ENCODE measurements at regions not wholly inside any gene's neighbourhood (a gene's known extent, or its start where the extent isn't known, plus 50 kb on each side); places are given as distances from the start of the nearest gene placed in this dataset.

DNA sequence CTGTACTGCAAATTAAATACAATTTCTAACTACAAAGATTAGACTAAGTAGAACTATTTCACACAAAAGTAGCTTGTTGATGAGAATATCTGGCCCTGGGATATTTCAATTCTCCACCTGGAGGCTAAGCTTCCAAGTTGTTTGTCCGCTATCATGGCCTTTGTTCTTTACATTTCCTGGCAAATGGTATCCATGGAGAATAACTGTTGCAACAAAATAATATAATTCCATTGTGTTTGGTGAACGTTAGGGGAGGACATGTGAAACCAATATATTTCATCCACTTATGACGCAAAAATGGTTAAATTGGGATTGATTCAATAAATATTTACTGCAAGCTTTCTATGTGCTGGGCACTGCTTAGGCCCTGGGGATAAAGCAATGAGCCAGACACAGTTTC lies 565.4 kb downstream of the PTPRC start:
- Histone ChIP-seq H3K9me3 (no peaks in the 10 kb centered on the region), H3K27ac (no peak overlapping the region), H3K4me1 (no peaks in the 10 kb centered on the region), H3K27me3 (no peaks in the 10 kb centered on the region), H3K36me3 (no peaks in the 10 kb centered on the region), H3K4me3 (no peak overlapping the region)
- 81 to 91% methylated on average over 3 of the region's 3 CpGs for WGBS, 2 donors
- DNase-seq, result no peak
- TF ChIP-seq, protein P1, sequence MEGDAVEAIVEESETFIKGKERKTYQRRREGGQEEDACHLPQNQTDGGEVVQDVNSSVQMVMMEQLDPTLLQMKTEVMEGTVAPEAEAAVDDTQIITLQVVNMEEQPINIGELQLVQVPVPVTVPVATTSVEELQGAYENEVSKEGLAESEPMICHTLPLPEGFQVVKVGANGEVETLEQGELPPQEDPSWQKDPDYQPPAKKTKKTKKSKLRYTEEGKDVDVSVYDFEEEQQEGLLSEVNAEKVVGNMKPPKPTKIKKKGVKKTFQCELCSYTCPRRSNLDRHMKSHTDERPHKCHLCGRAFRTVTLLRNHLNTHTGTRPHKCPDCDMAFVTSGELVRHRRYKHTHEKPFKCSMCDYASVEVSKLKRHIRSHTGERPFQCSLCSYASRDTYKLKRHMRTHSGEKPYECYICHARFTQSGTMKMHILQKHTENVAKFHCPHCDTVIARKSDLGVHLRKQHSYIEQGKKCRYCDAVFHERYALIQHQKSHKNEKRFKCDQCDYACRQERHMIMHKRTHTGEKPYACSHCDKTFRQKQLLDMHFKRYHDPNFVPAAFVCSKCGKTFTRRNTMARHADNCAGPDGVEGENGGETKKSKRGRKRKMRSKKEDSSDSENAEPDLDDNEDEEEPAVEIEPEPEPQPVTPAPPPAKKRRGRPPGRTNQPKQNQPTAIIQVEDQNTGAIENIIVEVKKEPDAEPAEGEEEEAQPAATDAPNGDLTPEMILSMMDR (IDR thresholded peaks at IDR 0.05), result no peak
- no peak for TF ChIP-seq POLR2A (IDR thresholded peaks at IDR 0.05)
- TF ChIP-seq POLR2AphosphoS5 (IDR thresholded peaks at IDR 0.05), result no peak
- no peak for TF ChIP-seq EP300 (IDR thresholded peaks at IDR 0.05)
- no peak for ATAC-seq (ENCODE audit: low FRiP score in 2 of 2)

DNA sequence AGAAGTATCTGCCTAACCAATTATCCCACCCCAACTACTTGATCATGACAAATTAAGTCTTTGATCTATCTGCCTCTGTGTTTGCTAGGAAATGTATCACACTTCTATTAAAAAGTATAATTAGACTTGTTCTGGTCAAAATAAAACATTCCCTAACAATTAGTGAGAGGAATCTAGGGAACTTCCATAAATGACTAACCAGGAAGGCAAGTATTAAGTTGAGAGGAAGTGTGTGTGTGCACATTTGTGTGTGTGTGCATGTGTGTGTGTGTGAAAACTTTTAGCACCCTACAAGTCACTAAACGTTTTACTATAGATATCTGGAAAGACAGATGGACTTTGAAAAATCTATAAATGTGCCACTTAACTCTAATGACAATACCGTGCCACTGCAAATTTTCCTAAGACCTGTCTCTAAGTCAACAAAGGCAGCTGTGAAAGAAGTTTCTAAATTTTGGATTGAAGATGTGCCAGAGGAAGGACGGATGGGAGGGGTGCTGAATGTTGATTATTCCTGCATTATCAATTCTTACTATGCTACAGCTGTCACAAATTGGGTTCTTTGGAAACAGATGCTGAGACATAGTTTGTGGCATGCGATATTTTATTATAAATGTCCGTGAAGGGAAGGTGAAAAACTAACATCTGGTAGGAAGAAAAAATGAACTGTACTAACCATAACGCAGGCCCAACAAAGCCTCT lies 567.1 kb downstream of the PTPRC start:
- 62 to 67% methylated on average over 6 of the region's 6 CpGs for WGBS, 2 donors
- H3K27ac ChIP-seq, result no peak overlapping the region
- ATAC-seq (ENCODE audit: low FRiP score in 2 of 2) (no peak), DNase-seq (no peak)
- no peaks in the 10 kb centered on the region for H3K27me3 ChIP-seq
- H3K4me3 ChIP-seq, result no peak overlapping the region
- no peaks in the 10 kb centered on the region for H3K9me3 ChIP-seq
- H3K36me3 ChIP-seq, result no peaks in the 10 kb centered on the region
- no peaks in the 10 kb centered on the region for H3K4me1 ChIP-seq
- TF ChIP-seq POLR2A (IDR thresholded peaks at IDR 0.05) (no peak), EP300 (IDR thresholded peaks at IDR 0.05) (no peak), POLR2AphosphoS5 (IDR thresholded peaks at IDR 0.05) (no peak)
- TF ChIP-seq, protein P1 (IDR thresholded peaks at IDR 0.05), result no peak

DNA sequence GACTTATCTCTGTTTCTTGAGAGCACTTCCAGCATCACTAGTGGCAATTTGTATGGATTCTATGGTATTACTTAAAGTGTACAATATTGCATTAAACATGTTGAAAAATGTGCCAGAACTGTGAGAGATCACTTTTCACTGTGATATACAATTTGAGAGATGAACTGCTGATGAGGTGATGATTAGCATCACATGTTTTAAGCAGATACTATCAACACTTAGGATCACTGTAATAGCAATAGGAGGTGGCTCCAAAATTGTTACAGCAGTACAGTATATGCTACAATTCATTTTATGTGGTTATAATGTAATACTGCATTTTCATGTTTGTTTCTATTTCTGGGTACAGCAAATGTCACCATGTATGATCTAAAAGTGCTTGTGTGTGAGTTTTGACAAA lies 570.0 kb downstream of the PTPRC start:
- no peaks in the 10 kb centered on the region for H3K36me3 ChIP-seq
- ATAC-seq (ENCODE audit: low FRiP score in 2 of 2), result no peak
- H3K9me3 ChIP-seq, result no peaks in the 10 kb centered on the region
- H3K4me3 ChIP-seq, result no peak overlapping the region
- no peak for DNase-seq
- no peak overlapping the region for H3K27ac ChIP-seq
- H3K27me3 ChIP-seq, result no peaks in the 10 kb centered on the region
- H3K4me1 ChIP-seq, result no peaks in the 10 kb centered on the region
- no peak for TF ChIP-seq EP300 (IDR thresholded peaks at IDR 0.05)
- TF ChIP-seq, protein P1 (IDR thresholded peaks at IDR 0.05), result no peak
- no peak for TF ChIP-seq POLR2A (IDR thresholded peaks at IDR 0.05)
- TF ChIP-seq POLR2AphosphoS5 (IDR thresholded peaks at IDR 0.05), result no peak

DNA sequence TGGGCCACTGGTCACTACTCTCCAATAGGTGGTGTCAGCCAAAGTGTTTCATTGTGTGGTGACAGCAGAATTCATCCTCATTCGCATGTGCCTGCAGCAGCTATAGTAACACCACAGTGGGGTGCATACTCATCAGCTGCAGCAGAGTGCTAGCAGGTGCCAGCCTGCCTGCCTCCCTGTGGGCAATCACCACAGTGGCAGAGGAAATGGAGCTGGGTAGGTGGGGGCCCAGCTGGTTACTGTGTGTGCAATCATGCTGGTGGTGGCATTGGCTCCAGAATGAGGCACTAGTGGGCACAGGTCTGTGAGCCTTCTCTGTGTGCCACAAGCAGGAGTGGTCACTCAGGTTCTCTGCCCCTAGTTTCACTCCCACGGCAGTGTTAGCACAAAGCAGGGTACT lies 579.2 kb downstream of the PTPRC start:
- no peak for TF ChIP-seq EP300 (IDR thresholded peaks at IDR 0.05)
- TF ChIP-seq POLR2AphosphoS5 (IDR thresholded peaks at IDR 0.05), result no peak
- no peaks in the 10 kb centered on the region for H3K27me3 ChIP-seq
- H3K9me3 ChIP-seq, result no peaks in the 10 kb centered on the region
- 83 to 86% methylated on average over 1 to 2 of the region's 2 CpGs for WGBS, 2 donors
- ATAC-seq (ENCODE audit: low FRiP score in 2 of 2) (no peak), DNase-seq (no peak)
- no peaks in the 10 kb centered on the region for H3K36me3 ChIP-seq
- H3K4me1 ChIP-seq, result no peaks in the 10 kb centered on the region
- no peak overlapping the region for H3K4me3 ChIP-seq
- H3K27ac ChIP-seq, result no peak overlapping the region

DNA sequence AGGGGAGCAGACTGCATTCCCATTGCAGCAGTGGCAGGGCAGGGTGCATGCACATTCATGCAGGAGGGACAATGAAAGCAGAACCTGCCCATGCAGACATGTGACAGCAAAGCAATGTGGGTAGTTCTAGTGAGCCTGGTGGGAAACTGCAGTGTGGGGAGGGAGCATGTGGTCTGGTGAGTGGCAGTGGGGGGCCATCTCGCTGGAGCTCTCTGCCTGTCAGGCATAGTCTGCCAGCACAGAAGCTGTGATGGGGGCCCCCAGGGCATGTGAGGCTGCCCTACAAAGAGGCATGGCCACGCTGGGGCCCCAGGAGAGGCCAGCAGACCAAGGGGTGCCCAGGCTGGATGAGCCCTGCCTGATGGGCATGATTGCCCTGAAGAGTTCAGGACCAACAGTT lies 579.7 kb downstream of the PTPRC start:
- ATAC-seq (ENCODE audit: low FRiP score in 2 of 2), result peak in 1 of 2 donors; percentile 34
- 61% methylated on average over 2 of the region's 2 CpGs; no CpG with 5 or more reads in 1 of the 2 donors for WGBS, 2 donors

DNA sequence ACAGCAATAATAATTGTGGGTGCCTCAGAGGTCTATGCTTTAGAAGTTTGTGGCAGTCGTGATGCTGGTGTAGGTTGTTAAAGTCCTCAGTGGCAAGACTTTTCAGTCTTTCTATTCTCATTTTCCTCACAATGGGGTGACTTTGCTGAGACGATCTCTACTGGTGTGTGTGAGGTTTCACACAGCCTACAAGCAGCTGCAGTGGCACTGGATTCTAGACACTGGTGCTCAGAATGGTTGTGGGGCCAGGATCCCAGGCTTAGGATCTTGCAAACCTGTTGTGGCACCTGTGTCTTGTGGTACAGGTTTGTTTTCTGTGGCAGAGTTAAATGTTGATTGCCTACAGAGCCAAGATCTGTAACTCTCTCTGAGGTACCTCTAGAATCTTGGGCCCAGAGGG lies 581.2 kb downstream of the PTPRC start:
- no peaks in the 10 kb centered on the region for H3K9me3 ChIP-seq
- no peaks in the 10 kb centered on the region for H3K4me1 ChIP-seq
- no peak for TF ChIP-seq EP300 (IDR thresholded peaks at IDR 0.05)
- no peak for TF ChIP-seq POLR2AphosphoS5 (IDR thresholded peaks at IDR 0.05)
- no peak for TF ChIP-seq POLR2A (IDR thresholded peaks at IDR 0.05)
- TF ChIP-seq, protein P1 (IDR thresholded peaks at IDR 0.05), result no peak
- no peak overlapping the region for H3K4me3 ChIP-seq
- 92 to 93% methylated on average over 2 of the region's 2 CpGs for WGBS, 2 donors
- no peak overlapping the region for H3K27ac ChIP-seq
- no peaks in the 10 kb centered on the region for H3K36me3 ChIP-seq
- DNase-seq (no peak), ATAC-seq (ENCODE audit: low FRiP score in 2 of 2) (no peak)
- H3K27me3 ChIP-seq, result no peaks in the 10 kb centered on the region

More for the DNA sequence above, 579.7 kb downstream of the PTPRC start:
- no peaks in the 10 kb centered on the region for H3K9me3 ChIP-seq
- no peak overlapping the region for H3K4me3 ChIP-seq
- DNase-seq, result peak in 1 of 2 donors; percentile 27
- H3K27ac ChIP-seq, result no peak overlapping the region
- no peaks in the 10 kb centered on the region for H3K27me3 ChIP-seq
- no peak for TF ChIP-seq POLR2A (IDR thresholded peaks at IDR 0.05)
- TF ChIP-seq EP300 (IDR thresholded peaks at IDR 0.05), result no peak
- TF ChIP-seq POLR2AphosphoS5 (IDR thresholded peaks at IDR 0.05), result no peak
- H3K36me3 ChIP-seq, result no peaks in the 10 kb centered on the region
- no peaks in the 10 kb centered on the region for H3K4me1 ChIP-seq

Measured in upper lobe of left lung (tissue), 6 donors.